ENCODE measurements at regions not wholly inside any gene's neighbourhood (a gene's known extent, or its start where the extent isn't known, plus 50 kb on each side); places are given as distances from the start of the nearest gene placed in this dataset.

- TF ChIP-seq POLR2A (IDR thresholded peaks at IDR 0.05) (no peak), CTCF (IDR thresholded peaks at IDR 0.05) (no peak)
Measured at GRCh38 chr12:93109551-93110203, 180.6 kb upstream of the EEA1 start.

Measured in breast epithelium (tissue), 3 donors.